NCI-H1417 treated with DMSO at 0.1 percent for 48 hours (cell line): ENCODE measurements at regions not wholly inside any gene's neighbourhood (a gene's known extent, or its start where the extent isn't known, plus 50 kb on each side); places are given as distances from the start of the nearest gene placed in this dataset.

Experiments
- DNase-seq: peaks from one replicate; lab custom pipeline; 2025; lab: John Stamatoyannopoulos, UW

DNA sequence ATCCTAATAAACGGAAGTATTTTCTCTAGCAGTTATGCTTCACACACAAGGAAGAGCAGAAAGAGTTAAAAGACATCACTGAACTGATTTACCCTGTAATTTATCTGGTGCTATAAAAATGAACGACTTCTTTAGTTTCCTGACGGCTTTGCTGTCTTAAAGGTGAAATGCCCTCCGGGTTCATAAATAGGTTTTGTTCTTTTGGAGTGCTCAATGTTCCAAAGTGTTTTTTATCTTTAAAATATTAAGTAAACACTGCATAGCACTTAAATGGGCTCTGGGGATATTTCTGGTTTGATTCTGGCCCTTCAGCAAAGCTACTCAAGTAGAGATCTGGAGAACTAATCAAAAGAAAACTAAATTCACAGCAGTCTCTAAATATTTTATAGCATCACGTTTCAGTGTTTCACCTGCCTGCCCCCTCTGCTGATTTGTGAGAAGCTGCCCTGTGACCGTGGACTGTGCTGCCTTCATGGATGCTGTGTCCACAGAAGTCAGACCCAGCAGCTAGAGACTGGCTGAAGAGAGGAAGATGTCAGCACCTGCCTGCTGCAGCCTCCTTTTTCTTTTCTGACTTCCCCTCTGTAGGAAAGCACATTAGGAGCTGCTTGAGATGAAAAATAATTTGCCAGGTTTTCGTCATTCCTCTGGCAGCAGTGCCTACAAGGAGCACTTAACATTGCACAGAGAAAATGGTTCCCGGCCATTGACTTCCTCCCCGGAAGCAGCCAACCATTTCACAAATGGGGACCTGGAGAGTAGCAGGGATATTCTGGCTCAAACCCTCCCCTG is 205.1 kb upstream of the FSCB start:
- DNase-seq: no peak

DNA sequence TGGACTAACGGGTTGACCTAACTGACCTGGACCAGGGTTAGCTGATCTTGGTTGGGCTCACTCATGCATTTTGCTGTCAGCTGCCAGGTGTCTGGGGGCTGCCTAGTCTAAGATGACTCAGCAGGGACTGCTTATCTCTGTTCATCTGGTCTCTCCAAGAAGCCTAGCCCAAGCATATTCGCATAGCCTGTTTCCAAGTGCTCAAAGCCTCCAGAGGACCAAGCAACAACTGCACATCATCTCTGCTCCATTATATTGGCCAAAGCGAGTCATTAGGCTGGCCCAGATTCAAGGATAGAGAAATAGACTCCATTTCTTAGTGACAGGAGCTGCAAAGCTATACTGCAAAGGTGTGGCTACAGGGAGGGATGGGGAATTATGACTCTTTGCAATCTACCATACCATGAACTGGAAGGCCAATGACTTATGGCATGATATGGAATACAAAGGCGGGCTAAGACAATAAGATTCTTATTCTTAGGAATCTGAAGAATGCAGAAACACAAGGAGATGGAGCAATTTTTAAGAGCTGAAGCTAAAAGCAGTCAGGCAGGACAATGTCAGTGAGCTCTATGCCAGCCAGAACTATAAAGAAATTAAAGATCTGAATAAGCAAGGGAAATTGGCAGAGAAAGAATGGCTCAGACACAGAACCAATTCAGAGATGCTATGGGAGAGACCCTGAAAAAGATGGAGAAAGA is 194.6 kb upstream of the FSCB start:
- DNase-seq: no peak

DNA sequence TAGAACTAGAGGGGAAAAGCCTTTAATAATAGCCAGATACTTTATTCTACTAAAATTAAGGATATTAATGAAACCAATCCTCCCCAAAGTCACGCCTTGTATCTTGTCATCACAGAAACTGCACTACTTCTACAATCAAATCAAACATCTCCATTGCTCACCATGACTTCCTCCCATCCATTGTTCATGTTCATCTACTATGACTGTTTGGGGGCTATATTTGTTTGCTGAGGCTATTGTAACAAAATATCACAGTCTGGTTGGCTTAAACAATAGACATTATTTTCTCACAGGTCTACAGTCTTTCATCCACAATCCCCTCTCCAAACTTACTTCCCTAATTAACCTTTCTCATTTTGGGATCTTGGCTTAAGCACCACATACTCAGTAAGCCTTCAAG is 193.6 kb upstream of the FSCB start:
- DNase-seq: no peak

DNA sequence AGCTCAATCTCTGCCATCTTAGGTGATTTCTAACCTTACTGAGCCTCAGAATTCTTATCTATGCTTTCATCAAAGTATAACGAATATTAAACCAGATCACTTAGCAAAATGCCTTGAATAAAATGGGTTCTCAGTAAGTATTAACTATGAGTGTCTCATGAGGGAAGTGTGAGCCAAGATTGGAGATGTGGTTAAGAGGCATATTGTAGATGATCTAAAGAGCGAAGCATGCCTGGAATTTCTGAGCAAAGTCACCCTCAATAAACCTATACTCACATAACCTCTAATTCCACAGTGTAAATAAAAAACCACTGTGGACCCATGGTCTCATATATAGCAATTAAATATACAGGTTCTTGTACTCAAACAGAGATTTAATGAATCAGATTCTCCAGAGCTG is 193.1 kb upstream of the FSCB start:
- DNase-seq: no peak

DNA sequence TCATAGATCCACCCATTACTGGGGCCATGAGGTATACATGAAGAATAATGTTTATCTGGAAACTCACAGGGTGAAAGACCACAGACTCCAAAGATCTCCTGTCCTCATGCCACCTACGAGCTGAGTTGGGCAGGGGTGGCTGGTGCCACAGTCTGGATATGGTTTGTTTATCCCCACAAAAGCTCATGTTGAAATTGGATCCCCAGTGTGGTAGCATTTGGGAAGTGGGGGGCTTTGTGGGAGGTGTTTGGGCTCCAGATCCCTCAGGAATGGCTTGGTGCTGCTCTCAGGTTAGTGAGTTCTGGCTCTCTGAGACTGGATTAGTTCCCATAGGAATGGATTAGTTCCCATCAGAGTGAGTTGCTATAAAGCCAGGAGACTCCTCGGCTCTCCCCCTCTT is 192.3 kb upstream of the FSCB start:
- no peak for DNase-seq

DNA sequence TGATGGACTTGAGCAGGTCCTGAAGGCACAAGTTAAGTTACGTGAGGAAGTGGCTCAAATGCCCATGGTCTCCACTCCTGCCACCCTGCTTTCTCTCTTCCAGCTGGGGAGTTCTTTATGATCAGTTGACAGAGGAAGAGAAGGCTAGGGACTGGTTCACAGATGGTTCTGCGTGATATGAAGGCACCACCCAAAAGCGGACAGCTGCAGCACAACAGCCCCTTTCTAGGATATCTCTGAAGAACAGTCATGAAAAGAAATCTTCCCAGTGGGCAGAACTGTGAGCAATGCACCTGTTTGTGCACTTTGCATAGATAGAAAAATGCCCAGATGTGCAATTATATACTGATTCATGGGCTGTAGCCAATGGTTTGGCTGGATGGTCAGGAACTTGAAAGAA is 162.4 kb upstream of the FSCB start:
- DNase-seq: no peak

DNA sequence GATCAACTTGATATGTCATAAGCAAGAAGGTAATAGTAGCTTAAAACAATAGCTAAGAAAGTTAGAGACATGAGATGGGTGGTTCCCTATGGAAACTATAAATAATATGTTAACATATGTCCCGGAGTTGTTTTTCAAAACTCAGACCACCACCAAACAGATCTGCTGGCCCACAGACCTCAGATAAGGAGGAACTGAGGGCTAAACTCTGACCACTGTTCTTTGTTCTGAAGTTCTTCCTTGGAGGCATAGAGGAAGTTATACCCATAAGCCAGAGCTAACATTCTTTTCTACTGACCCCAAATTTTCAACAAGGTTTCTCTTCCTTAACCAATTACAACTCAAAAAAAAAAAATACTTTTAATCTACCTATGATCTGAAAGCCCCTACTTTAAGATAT is 156.1 kb upstream of the FSCB start:
- DNase-seq: no peak

DNA sequence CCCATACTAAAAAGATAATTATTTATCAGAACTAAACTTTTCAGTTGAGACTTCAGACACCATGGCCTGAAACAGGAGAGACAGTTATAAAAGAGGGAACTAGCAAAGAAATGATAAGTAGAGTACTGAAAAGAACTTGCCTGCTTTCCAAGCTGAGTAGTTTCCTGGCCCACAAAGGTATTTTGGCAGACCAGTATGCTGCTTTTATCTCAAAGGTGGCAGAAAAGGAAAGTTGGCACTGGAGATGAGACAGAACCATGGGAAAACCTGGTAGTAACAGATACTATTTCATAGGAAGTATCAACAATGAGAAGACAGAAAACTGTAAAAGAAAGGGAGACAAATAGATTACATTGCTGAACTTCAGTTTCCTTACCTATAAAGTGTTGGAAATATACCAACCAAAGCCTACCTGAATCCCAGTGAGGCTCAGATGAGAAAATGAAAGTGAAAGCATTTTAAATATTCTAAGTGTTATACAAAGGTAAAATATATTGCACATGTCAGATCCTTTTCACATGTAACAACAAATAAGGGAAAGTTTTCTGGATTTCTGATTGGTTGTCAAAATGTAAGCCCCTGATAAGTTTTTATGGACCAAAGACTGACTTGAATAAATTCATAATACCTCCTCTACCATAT is 155.3 kb upstream of the FSCB start:
- no peak for DNase-seq

DNA sequence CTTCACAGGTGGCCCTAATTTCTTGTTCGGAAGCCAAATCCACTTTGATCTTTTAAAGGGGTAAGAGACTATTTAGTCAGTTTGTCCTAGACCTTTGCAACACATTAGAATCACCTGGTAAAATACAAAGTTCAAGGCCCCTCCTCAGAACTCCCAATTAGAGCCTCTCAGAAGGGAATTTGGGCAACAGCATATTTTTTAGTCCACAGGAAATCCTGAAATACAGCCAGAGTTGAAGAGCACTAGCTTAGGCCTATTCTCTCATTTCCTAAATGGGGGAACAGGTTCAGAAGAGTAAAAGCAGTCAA is 151.3 kb upstream of the FSCB start:
- DNase-seq: no peak

DNA sequence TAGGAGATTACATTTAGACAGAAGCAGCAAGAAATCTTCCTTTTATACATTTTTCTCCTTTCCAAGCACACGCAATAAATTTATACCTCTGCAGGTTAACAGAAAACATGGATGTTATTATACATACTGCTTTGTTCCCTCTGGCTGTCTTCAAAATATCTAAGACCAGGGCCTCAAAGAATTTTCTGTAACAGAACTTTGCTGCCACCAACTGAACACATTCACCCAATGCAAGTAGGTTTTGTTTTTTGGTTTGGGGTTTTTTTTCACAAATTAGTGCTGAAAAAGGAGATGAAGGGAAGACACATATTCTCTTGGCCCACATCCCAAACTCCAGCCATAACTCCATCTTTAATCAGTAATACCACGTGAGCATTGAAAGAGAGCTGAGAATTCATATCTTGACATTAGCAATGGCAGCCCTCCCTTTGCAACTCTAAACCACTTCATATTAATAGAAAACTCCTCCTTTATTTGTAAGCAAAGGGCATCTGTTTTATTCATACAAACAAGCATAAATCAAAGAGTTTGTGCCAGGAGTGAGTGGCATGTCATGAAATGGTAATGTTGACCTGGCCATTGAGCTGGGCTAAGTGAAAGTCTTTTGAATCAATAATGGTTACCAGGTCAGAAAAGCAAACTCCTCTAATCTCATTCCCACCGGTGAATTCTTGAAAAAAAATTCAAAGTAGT is 150.8 kb upstream of the FSCB start:
- peak; percentile 68 for DNase-seq

DNA sequence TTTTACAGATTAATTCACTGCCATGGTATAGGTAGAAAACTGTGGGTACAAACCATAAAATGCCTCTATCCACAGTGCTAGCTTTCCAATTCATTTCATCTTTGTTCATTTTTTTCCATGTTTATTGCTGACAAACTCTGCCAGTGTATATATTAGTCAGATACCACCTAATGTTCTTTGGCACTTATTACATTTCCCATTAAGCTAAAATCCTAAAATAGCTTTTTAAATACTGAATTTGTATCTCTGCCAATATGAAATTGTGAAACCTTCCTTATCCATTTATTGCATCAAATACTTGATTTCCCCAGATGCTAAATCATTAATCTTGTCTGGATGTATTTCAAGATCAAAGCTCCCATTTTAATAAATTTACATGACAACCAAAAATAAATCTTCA is 150.1 kb upstream of the FSCB start:
- DNase-seq: no peak

DNA sequence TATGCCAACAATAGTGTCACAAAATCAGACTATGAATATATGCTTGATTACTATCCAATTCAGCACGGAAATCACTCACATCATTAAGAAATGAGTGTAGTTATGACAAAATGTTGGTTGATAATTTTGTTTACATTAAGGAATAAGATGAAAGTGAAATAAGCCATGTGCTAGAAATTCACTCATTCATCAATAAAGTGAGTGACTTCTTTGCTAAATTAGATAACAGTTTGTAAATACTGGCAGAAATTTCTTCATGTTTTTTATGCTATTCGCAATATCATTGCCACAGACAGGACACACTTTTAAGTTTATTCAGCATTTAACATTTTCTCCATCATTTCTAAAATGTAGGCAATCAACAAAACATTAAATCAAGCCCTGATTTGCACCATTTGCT is 147.5 kb upstream of the FSCB start:
- DNase-seq: no peak

DNA sequence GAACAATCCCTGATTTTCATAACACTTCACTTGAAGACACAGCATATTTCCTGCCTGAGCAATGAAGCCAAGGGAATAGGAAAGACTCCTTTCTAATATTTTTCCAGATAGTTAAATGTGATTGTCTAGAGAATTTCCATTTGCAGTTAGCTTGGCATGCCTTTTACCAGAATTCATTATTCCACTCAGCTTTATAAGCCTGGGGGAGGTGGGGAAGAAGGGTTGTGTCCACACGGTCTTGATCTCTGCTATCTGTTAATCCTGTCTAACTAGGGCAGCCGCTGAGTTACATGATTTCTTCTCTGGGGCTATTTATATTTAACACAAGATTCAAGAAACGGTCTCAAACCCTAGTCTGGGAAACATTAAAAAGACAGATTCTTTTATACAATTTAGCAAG is 146.6 kb upstream of the FSCB start:
- no peak for DNase-seq

DNA sequence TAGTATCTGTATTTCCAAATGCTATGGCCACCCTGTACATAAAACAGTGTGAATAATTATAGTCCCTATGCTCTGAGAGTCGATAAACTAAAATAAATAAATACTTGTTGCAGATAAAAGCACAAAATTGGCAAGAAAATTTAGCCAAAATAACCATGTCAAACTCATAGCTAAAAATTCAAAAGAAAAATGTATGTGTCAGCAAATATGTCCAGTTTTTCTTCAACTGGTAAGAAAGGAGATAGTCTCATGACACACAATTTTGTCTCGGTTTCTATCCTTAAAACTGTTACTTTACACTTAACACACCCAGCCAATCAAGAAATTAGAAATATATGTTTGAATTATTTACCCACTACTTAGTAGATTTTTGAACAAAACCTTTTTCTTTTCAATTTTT is 145.6 kb upstream of the FSCB start:
- DNase-seq: no peak

DNA sequence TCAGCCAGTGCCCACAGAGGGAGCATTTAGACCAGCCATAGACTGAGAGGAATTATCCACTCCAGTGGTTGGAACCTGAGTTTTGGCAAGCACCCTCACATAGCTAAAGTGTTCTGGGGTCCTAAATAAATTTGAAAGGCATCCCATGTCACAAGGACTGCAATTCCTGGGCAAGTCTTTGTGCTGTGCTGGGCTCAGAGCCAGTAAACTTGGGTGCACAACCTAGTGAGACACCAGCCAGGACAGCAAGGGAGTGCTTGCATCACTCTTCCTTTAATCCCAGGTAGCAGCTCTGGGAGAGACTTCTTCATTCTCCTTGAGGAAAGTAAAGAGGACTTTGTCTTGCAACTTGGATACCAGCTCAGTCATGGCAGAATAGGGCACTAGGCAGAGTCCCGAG is 142.0 kb upstream of the FSCB start:
- DNase-seq: no peak

DNA sequence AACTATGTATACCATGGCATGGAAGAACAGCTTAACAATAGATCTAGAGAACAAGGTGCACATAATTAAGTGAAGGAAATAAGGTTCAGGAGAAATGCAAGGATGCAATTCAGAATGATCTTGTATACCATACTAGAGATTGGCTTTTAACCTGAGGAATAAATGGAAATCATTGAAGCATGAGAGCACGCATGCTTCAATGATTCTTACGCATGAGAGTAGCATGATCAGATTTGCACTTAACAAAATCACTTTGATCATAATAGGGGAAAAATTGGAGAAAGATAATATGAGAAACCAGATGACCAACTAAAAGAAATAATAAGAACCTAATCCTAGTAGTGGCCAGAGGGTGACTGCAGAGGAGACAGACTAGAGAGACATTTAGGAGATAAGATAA is 133.3 kb upstream of the FSCB start:
- no peak for DNase-seq

DNA sequence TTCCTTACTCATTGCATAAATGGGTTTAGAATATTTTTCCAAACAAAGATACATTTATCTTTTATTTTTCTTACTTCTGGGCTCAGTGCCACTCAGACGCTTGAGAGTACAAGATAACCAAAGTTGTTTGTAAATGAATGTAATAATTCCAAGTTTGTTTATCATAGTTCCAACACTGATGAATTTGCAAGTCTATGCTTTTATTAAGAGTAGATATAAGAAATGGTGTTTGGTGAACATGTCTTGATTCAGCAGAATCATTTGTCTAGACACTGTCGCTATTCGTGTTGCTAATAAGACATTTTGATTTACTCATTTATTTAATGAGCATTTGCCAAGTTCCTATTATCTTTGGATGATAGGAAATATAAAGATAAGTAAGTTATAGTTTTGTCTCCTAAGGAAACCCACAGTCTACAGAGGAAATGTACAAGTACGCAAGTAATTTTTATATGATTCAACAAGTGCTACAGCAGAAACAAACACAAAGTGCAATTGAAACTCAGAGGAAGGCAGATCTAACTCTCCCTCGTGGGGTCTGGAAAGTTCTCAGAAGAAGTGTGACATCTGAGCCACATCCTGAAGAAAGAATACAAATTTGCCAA is 132.8 kb upstream of the FSCB start:
- no peak for DNase-seq

DNA sequence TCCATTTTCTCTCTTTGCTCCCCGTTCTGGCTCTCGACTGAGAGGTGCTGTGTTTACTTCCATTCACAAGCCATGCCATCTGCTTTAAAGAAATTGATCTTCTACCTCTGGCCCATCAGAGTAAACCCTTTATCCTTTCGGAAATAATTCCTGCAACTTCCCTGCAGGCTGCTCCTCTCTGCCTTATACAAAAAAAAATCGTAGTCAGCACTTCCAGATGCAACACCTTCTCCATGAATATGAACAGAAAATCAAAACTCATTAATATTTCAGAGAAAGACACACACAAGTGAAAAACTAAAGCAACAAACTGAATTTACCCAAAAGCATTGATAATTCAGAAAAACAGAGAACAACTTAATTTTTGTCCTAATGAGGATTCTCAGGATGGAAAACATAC is 127.6 kb upstream of the FSCB start:
- DNase-seq: no peak

DNA sequence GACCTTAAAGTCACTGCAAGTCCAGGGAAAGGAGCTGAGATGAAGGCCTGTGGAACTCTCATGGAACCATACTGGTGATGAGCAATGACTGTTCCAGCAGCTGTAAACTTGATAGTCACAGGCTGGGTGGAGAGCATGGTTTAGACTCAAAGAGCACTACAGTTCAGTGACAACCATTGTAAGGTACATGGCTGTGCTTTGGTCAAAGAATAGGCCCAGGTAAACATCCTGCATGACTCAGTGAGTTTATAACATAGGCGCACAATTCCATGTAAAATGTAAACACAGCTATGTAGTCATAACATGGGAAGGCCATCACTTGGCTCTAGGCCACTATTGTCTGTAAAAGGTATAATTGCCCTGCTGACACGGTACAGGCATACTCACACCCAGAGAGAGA is 119.3 kb upstream of the FSCB start:
- DNase-seq: no peak

DNA sequence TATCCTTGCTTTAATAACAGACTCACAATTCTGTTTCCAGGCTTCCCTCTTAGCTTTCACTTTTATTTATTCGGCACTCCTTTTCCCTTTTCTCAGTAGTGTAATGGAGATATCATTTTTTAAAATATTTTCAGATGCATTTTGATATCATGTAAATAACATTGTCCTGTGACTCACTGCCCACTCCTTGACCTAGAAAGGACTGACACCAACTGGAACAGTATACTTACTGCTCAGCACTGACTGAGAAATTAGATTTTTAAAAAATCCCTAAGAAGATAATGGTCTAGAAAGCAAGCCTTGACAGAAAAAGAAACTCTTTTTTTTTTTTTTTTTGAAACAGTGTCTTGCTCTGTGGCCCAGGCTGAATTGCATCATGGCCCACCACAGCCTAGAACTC is 118.0 kb upstream of the FSCB start:
- DNase-seq: no peak

DNA sequence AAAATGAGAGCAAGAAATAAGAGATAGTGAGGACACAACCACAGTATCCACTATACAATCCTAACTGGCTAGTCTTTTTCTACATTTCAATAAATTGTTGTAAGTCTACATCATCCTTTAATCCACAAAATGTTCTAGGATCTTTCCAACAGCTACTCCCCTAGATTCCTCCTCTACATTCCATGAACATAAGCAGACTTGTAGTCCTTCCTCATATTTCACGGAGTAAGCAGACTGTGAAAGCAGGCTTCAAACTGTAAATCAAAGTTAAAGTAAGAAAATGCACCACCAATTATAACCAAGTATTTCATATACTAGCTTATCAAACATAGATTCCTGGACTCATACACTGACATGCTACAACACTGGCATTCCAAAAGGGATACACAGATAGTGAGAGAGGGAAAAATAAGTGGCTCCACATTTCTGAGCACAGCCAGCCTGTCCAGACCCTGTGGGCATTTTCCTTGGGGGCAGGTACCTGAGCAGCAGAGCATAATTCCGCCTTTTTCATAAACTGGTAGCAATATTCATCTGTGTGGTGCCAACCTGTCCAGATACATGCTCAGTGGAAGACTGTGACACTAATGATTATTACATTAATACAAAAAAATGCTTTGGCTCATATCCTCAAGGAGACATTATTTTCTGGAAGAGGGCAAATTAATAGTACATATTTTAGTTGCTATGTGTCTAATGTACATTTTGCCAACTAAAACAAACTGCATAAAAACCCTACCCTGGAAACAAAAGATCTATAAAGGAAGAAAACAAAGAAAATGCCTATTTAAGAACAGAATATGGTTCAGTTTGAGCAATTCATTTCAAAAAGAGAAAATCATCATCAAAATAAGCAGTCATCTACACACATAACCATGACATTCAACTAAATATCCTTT is 113.3 kb upstream of the FSCB start:
- DNase-seq: no peak

DNA sequence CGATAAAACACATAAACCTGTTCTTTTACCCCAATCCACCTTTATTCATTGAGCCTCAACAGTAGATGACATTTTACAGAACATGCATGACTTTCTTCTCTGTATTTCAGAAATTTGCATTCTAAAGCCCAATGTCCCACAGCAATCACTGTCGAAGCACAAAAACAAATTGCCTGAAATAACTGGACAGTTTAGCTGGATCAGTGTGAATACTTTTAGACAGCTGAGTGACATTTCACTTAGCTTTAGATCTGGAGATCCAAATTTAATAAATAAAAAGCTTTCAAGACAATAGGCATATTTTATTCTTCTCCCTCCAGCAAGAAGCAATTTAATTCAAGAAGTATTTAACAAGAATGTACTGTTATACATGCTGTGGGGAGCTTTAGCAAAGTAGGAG is 109.1 kb upstream of the FSCB start:
- DNase-seq: no peak
